ENCODE measurements at regions not wholly inside any gene's neighbourhood (a gene's known extent, or its start where the extent isn't known, plus 50 kb on each side); places are given as distances from the start of the nearest gene placed in this dataset.
"Not testable (repeated sequence)": the region's sequence is repeated elsewhere in the genome, so short reads cannot be mapped to it uniquely, and the experiment has no call there.

DNA sequence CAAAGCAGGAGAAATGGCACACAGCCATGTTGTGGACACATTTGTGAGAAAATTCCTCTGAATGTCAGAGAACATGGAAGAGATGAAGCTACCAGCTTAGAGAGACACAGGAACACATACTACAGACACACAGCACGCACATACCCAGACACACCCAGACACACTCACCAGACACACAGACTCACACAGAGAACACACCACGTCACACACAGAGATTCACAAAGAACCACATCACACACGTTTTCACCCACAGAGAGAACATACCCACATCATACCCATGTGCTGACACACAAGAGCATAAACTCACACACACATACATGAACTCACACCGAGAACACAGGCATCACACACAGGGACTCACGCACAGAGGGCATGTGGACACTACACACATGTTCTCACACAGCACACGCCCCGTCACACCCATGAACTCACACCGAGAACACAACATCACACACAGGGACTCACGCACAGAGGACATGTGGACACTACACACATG, 124.9 kb downstream of the METRNL start:
- DNase-seq (ENCODE audit: low spot score): no peak

DNA sequence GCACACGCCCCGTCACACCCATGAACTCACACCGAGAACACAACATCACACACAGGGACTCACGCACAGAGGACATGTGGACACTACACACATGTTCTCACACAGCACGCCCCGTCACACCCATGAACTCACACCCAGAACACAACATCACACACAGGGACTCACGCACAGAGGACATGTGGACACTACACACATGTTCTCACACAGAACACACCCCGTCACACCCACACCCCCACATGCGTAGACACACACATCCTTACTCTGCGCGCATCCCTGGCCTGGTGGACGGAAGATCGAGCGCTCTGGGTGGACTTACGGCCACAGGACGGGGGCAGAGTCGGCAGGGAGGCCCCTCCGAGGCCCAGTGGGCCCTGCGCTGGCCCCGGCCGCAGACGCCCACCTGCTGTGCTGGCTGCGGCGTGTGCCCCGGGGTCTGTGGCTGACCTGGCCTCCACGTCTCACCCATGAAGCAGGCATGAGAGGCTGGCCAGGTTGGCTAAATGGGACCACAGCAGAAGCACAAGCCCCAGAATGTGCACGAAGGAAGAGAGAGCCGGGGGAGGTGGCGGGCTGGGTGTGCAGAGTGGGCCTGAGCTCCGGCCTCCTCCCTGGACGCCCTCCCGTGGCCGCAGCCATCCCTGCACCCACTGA, 125.5 kb downstream of the METRNL start:
- DNase-seq (ENCODE audit: low spot score): not testable (repeated sequence)

DNA sequence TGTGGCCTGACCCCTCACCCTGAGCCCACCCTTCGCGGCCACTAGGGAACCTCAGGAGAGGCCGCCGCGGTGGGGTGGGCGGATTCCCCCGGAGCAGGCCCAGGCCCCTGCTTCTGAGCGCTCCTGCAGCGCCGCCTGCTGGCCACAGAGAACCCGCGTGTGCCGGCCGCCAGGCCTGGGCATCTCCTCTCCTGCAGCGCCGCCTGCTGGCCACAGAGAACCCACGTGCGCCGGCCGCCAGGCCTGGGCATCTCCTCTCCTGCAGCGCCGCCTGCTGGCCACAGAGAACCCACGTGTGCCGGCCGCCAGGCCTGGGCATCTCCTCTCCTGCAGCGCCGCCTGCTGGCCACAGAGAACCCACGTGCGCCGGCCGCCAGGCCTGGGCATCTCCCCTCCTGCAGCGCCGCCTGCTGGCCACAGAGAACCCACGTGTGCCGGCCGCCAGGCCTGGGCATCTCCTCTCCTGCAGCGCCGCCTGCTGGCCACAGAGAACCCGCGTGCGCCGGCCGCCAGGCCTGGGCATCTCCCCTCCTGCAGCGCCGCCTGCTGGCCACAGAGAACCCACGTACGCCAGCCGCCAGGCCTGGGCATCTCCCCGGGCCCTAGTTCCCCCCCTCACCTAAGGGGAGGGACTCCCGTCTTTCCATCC, 126.1 kb downstream of the METRNL start:
- DNase-seq (ENCODE audit: low spot score): not testable (repeated sequence)

DNA sequence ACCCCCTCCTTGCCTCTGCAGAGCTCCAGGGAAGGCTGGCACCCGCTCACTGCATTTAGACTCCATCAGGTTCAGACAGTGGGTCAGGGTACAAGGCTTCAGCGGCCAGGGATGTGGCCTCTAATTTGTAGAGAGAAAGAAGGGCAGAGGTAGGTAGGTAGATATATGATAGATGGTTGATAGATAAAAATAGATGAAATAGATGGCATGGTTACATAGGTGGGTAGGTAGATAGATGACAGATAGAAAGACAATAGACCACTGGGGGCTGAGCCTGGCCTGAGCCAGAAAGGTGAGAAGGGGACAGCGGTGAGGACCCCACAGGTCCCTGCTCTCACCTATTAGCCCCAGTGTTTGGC, 126.6 kb downstream of the METRNL start:
- DNase-seq (ENCODE audit: low spot score): not testable (repeated sequence)

GRCh38 chr17:83206819-83207588, 127.6 kb downstream of the METRNL start:
- DNase-seq (ENCODE audit: low spot score): not testable (repeated sequence)

DNA sequence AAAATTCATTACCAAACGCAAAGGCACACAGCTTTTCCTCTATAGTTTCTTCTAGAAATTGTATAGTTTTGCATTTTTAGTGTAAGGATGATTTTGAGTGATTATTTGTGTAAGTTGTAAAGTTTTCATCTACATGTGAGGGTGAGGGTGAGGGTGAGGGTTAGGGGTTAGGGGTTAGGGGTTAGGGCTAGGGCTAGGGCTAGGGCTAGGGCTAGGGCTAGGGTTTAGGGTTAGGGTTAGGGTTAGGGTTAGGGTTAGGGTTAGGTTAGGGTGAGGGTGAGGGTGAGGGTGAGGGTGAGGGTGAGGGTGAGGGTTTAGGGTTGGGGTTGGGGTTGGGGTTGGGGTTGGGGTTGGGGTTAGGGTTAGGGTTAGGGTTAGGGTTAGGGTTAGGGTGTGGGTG, 167.6 kb downstream of the METRNL start:
- not testable (repeated sequence) for DNase-seq (ENCODE audit: low spot score)
